ENCODE measurements at regions not wholly inside any gene's neighbourhood (a gene's known extent, or its start where the extent isn't known, plus 50 kb on each side); places are given as distances from the start of the nearest gene placed in this dataset.
"Not testable (repeated sequence)": the region's sequence is repeated elsewhere in the genome, so short reads cannot be mapped to it uniquely, and the experiment has no call there.

- Mint-ChIP-seq H3K27ac (ENCODE audit: unreplicated experiment) (no peak overlapping the region), H3K36me3 (ENCODE audit: unreplicated experiment) (no peaks in the 10 kb centered on the region), H3K4me3 (ENCODE audit: unreplicated experiment) (no peak overlapping the region), H3K4me1 (ENCODE audit: unreplicated experiment) (peaks cover 4% of the 10 kb centered on the region), H3K27me3 (ENCODE audit: unreplicated experiment) (no peaks in the 10 kb centered on the region), H3K9me3 (ENCODE audit: unreplicated experiment) (peaks cover 11% of the 10 kb centered on the region)
- no peak for DNase-seq (ENCODE audit: extremely low spot score, unreplicated experiment)
- TF ChIP-seq, protein P1, sequence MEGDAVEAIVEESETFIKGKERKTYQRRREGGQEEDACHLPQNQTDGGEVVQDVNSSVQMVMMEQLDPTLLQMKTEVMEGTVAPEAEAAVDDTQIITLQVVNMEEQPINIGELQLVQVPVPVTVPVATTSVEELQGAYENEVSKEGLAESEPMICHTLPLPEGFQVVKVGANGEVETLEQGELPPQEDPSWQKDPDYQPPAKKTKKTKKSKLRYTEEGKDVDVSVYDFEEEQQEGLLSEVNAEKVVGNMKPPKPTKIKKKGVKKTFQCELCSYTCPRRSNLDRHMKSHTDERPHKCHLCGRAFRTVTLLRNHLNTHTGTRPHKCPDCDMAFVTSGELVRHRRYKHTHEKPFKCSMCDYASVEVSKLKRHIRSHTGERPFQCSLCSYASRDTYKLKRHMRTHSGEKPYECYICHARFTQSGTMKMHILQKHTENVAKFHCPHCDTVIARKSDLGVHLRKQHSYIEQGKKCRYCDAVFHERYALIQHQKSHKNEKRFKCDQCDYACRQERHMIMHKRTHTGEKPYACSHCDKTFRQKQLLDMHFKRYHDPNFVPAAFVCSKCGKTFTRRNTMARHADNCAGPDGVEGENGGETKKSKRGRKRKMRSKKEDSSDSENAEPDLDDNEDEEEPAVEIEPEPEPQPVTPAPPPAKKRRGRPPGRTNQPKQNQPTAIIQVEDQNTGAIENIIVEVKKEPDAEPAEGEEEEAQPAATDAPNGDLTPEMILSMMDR (IDR thresholded peaks at IDR 0.05) = no peak
Observed at GRCh38 chr4:28451346-28451745, 1590.7 kb downstream of the STIM2 start.

DNA sequence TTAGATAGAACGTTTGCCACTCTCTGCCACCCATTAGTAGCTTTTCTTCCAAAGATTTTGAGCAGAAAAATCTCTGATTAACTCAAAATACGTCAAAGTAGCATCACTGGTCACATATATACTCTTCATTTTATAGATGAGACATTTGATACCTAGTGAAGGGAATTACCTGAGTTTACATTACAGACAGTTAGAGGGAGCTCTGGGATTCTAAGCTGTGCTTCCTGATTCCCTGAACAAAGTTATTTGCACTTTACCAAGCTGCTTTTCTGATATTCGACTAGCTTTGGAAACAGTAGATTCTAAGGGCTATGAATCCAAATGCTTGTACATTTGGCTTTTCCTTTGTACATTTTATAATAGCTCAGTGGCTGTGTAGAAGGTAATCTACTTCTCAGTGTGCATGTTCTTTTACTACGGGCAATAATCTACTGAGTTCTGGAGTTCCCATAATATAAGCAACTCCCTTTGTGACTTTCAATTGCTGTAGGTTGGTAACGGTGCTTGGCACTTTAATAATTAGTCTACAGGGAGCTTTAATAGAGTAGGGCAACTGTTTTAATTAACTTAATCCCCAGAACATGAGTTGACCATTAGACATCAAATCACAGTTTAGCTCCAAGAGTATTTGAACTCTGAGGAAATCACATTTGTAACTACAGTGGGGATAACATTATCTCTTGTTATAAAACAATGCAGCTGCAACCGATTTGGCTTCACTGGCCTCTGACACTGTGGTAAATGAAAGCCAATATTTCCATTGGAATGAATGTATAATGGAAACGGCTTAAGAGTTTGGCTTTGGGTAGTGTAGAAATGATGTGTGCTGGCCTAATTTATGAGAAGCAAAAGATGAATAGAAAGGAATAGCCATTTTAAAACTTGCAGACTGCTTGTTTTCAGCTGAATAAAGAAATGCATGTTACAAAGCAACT is 1602.4 kb downstream of the STIM2 start:
- DNase-seq (ENCODE audit: extremely low spot score, unreplicated experiment) = no peak
- H3K27me3 Mint-ChIP-seq (ENCODE audit: unreplicated experiment) = no peaks in the 10 kb centered on the region
- H3K4me3 Mint-ChIP-seq (ENCODE audit: unreplicated experiment) = no peak overlapping the region
- TF ChIP-seq, protein P1 (IDR thresholded peaks at IDR 0.05) = no peak
- H3K36me3 Mint-ChIP-seq (ENCODE audit: unreplicated experiment) = no peaks in the 10 kb centered on the region
- no peaks in the 10 kb centered on the region for H3K4me1 Mint-ChIP-seq (ENCODE audit: unreplicated experiment)
- H3K27ac Mint-ChIP-seq (ENCODE audit: unreplicated experiment) = no peak overlapping the region
- H3K9me3 Mint-ChIP-seq (ENCODE audit: unreplicated experiment) = no peaks in the 10 kb centered on the region

DNA sequence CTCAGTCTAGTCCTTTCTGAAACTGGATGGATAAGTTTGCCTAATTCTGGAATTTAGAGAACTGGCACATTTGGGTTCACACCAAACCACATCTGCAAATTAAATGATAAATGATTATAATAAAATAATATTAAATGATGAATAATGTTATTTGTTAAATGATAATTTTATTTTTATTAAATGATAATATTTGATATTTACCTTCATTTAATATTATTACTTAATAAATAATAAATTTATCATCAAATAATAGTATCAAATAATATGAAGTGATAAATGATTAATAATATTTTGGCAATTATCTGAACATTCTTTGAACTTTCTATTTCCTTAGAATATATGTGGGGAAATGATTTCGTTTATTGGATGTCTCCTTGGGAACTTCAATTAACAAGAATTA is 1604.2 kb downstream of the STIM2 start:
- no peak for DNase-seq (ENCODE audit: extremely low spot score, unreplicated experiment)
- Mint-ChIP-seq H3K4me1 (ENCODE audit: unreplicated experiment) (peaks cover 5% of the 10 kb centered on the region), H3K27me3 (ENCODE audit: unreplicated experiment) (no peaks in the 10 kb centered on the region), H3K4me3 (ENCODE audit: unreplicated experiment) (no peak overlapping the region), H3K36me3 (ENCODE audit: unreplicated experiment) (no peaks in the 10 kb centered on the region), H3K27ac (ENCODE audit: unreplicated experiment) (no peak overlapping the region), H3K9me3 (ENCODE audit: unreplicated experiment) (no peaks in the 10 kb centered on the region)
- TF ChIP-seq, protein P1 (IDR thresholded peaks at IDR 0.05) = no peak

GRCh38 chr4:28466886-28467285 is 1606.2 kb downstream of the STIM2 start:
- DNase-seq (ENCODE audit: extremely low spot score, unreplicated experiment); H3K4me3 Mint-ChIP-seq (ENCODE audit: unreplicated experiment); H3K4me1 Mint-ChIP-seq (ENCODE audit: unreplicated experiment); H3K27me3 Mint-ChIP-seq (ENCODE audit: unreplicated experiment); H3K9me3 Mint-ChIP-seq (ENCODE audit: unreplicated experiment); H3K36me3 Mint-ChIP-seq (ENCODE audit: unreplicated experiment); H3K27ac Mint-ChIP-seq (ENCODE audit: unreplicated experiment): not testable (repeated sequence)

GRCh38 chr4:28469387-28469786 is 1608.7 kb downstream of the STIM2 start:
- H3K27me3 Mint-ChIP-seq (ENCODE audit: unreplicated experiment) = no peaks in the 10 kb centered on the region
- H3K4me3 Mint-ChIP-seq (ENCODE audit: unreplicated experiment) = no peak overlapping the region
- H3K9me3 Mint-ChIP-seq (ENCODE audit: unreplicated experiment) = no peaks in the 10 kb centered on the region
- H3K4me1 Mint-ChIP-seq (ENCODE audit: unreplicated experiment) = peaks cover 7% of the 10 kb centered on the region
- H3K27ac Mint-ChIP-seq (ENCODE audit: unreplicated experiment) = no peak overlapping the region
- TF ChIP-seq, protein P1 (IDR thresholded peaks at IDR 0.05) = no peak
- DNase-seq (ENCODE audit: extremely low spot score, unreplicated experiment) = no peak
- H3K36me3 Mint-ChIP-seq (ENCODE audit: unreplicated experiment) = no peaks in the 10 kb centered on the region

All from osteocyte (in vitro differentiated cells).